SK-N-SH treated with all-trans-retinoic acid at 6 μM for 48 hours (cell line): ENCODE measurements at regions not wholly inside any gene's neighbourhood (a gene's known extent, or its start where the extent isn't known, plus 50 kb on each side); places are given as distances from the start of the nearest gene placed in this dataset.

ENCODE experiments used
- ARNTL ChIP-seq: fragments of 450-650 bp; formaldehyde crosslinking; IDR thresholded peaks from 2 replicates; pipeline ENCODE4 v1.5.0; 2020; ENCODE audit warnings: low read depth, mild to moderate bottlenecking, moderate library complexity, borderline replicate concordance
- CREB5 ChIP-seq: fragments of 250-450 bp; sonication (Bioruptor Pico); IDR thresholded peaks from 2 replicates; pipeline ENCODE4 v1.5.1; 2020; ENCODE audit warnings: low read depth, mild to moderate bottlenecking, moderate library complexity
- CSRNP3 ChIP-seq: fragments of 250-450 bp; sonication (Bioruptor Pico); IDR thresholded peaks from 2 replicates; pipeline ENCODE4 v1.5.1; 2021; ENCODE audit warnings: mild to moderate bottlenecking, moderate library complexity
- ESRRG ChIP-seq: fragments of 250-450 bp; sonication (Bioruptor Pico); IDR thresholded peaks from 2 replicates; pipeline ENCODE4 v1.6.1; 2021; ENCODE audit warnings: mild to moderate bottlenecking
- ISL1 ChIP-seq: fragments of 250-450 bp; sonication (Bioruptor Pico); IDR thresholded peaks from 2 replicates; pipeline ENCODE4 v2.1.2; 2022; ENCODE audit warnings: mild to moderate bottlenecking, moderate library complexity
- PATZ1 ChIP-seq: fragments of 250-450 bp; sonication (Bioruptor Pico); IDR thresholded peaks from 2 replicates; pipeline ENCODE4 v1.8.0; 2020; ENCODE audit warnings: mild to moderate bottlenecking, moderate library complexity, borderline replicate concordance
- POU6F1 ChIP-seq: fragments of 250-450 bp; sonication (Bioruptor Pico); IDR thresholded peaks from 2 replicates; pipeline ENCODE4 v1.8.0; 2021; ENCODE audit warnings: low read depth, mild to moderate bottlenecking, moderate library complexity, borderline replicate concordance
- RARB ChIP-seq: fragments of 250-450 bp; sonication (Bioruptor Pico); IDR thresholded peaks from 2 replicates; pipeline ENCODE4 v1.8.0; 2021; ENCODE audit warnings: mild to moderate bottlenecking, moderate library complexity
- TOX ChIP-seq: fragments of 250-450 bp; sonication (Bioruptor Pico); IDR thresholded peaks from 2 replicates; pipeline ENCODE4 v1.8.0; 2021; ENCODE audit warnings: mild to moderate bottlenecking, moderate library complexity, borderline replicate concordance
- ZFP3 ChIP-seq: fragments of 250-450 bp; sonication (Bioruptor Pico); IDR thresholded peaks from 2 replicates; pipeline ENCODE4 v1.5.0; 2020; ENCODE audit warnings: mild to moderate bottlenecking, moderate library complexity
- ZFP30 ChIP-seq: fragments of 450-650 bp; formaldehyde crosslinking; IDR thresholded peaks from 2 replicates; pipeline ENCODE4 v1.5.0; 2022; ENCODE audit warnings: mild to moderate bottlenecking, moderate library complexity
- ZNF565 ChIP-seq: fragments of 450-650 bp; formaldehyde crosslinking; conservative IDR thresholded peaks from 2 replicates; pipeline ENCODE4 v1.5.0; 2020; ENCODE audit warnings: low read depth, mild to moderate bottlenecking, moderate library complexity

GRCh38 chr6:81226957-81227356 is 525.5 kb downstream of the TENT5A start:
- TF ChIP-seq CSRNP3 (CRISPR knock-in tag) (no peak), CREB5 (CRISPR knock-in tag) (no peak), POU6F1 (no peak), ARNTL (CRISPR knock-in tag) (no peak), ESRRG (no peak), PATZ1 (CRISPR knock-in tag) (no peak), ISL1 (CRISPR knock-in tag) (peak; percentile 86), ZFP30 (CRISPR knock-in tag) (no peak), RARB (no peak), TOX (CRISPR knock-in tag) (0 out of 2 replicates have a peak, but pooled peaks have one; percentile 27), ZNF565 (CRISPR knock-in tag) (no peak), ZFP3 (CRISPR knock-in tag) (no peak)
